H1 (cell line): ENCODE measurements at regions not wholly inside any gene's neighbourhood (a gene's known extent, or its start where the extent isn't known, plus 50 kb on each side); places are given as distances from the start of the nearest gene placed in this dataset.

Experiments
- CTCF ChIA-PET: fragments of 300-600 bp; sonication (Branson Sonifier 250); formaldehyde crosslinking; loops from one replicate; lab custom pipeline; 2021; ENCODE audit not compliant: partially characterized antibody; lab: Charles Lee
- POLR2A ChIA-PET: fragments of 300-600 bp; sonication (Branson Sonifier 250); formaldehyde crosslinking; loops from one replicate; lab custom pipeline; 2021; ENCODE audit warnings: inconsistent platforms; ENCODE audit not compliant: partially characterized antibody; lab: Charles Lee
- DNase-seq, 2 experiments: peaks; one replicate each; pipeline versions ENCODE4 v3.0.0 to v3.0.0-alpha.2; 2010 to 2022; ENCODE audit warnings: low spot score in 2 of 2, low read depth in 1 of 2, mixed read lengths in 1 of 2
- FAIRE-seq: peaks from 2 replicates; lab custom pipeline; 2011; peaks lifted over from hg19 to GRCh38; lab: Jason Lieb, UNC
- H2AFZ ChIP-seq: 2 replicates; pipeline ENCODE4 v1.8.1; 2012; ENCODE audit warnings: low read length, inconsistent platforms
- H2AK5ac ChIP-seq: 2 replicates; pipeline ENCODE4 v1.6.1; 2013; ENCODE audit warnings: low read depth, low read length
- H2BK120ac ChIP-seq: replicated peaks from 2 replicates; pipeline ENCODE3; 2013; ENCODE audit warnings: low read depth, low read length, inconsistent platforms
- H2BK12ac ChIP-seq: 2 replicates; pipeline ENCODE4 v1.6.1; 2013; ENCODE audit warnings: low read depth, low read length
- H2BK15ac ChIP-seq: 2 replicates; pipeline ENCODE4 v1.6.1; 2013; ENCODE audit warnings: low read length
- H2BK20ac ChIP-seq: 2 replicates; pipeline ENCODE4 v1.6.1; 2013; ENCODE audit warnings: low read length
- H2BK5ac ChIP-seq: 2 replicates; pipeline ENCODE4 v1.6.1; 2013; ENCODE audit warnings: low read depth, low read length
- H3K14ac ChIP-seq: 2 replicates; pipeline ENCODE4 v1.6.1; 2013; ENCODE audit warnings: inconsistent platforms; ENCODE audit not compliant: insufficient read length
- H3K18ac ChIP-seq: 2 replicates; pipeline ENCODE4 v1.6.1; 2013; ENCODE audit warnings: low read length; ENCODE audit errors: extremely low read depth
- H3K23ac ChIP-seq: 2 replicates; pipeline ENCODE4 v1.6.1; 2013; ENCODE audit warnings: inconsistent platforms; ENCODE audit not compliant: insufficient read length
- H3K23me2 ChIP-seq: 2 replicates; pipeline ENCODE4 v1.6.1; 2013; ENCODE audit warnings: low read depth, low read length
- H3K27ac ChIP-seq: 2 replicates; pipeline ENCODE4 v1.6.1; 2011; ENCODE audit warnings: low read depth, low read length, inconsistent platforms
- H3K27me3 ChIP-seq, 4 experiments: replicated peaks in 1 of 4; 1 replicate in 1 of 4; 2 replicates in 3 of 4; pipeline versions ENCODE4 v1.6.1 to v1.8.1; 2011 to 2013; ENCODE audit warnings: low read length in 3 of 4, mild to moderate bottlenecking in 3 of 4, inconsistent platforms in 2 of 4, mixed read lengths in 2 of 4, moderate library complexity in 1 of 4; ENCODE audit not compliant: control insufficient read depth in 3 of 4, insufficient read depth in 3 of 4; ENCODE audit errors: extremely low read depth in 1 of 4
- H3K36me3 ChIP-seq, 4 experiments: 2 replicates each; pipeline versions ENCODE4 v1.6.1 to v1.8.1; 2011 to 2013; ENCODE audit warnings: mild to moderate bottlenecking in 4 of 4, low read length in 3 of 4, moderate library complexity in 2 of 4, control low read depth in 1 of 4, inconsistent platforms in 1 of 4; ENCODE audit not compliant: insufficient read depth in 4 of 4, control insufficient read depth in 2 of 4
- H3K4ac ChIP-seq: replicated peaks from 2 replicates; pipeline ENCODE3; 2013; ENCODE audit warnings: low read length, low read depth, mixed read lengths, inconsistent platforms; ENCODE audit not compliant: insufficient read length
- H3K4me1 ChIP-seq, 4 experiments: replicated peaks in 1 of 4; 1 replicate in 1 of 4; 2 replicates in 3 of 4; pipeline versions ENCODE4 v1.6.1 to v1.8.1; 2011 to 2013; ENCODE audit warnings: low read length in 3 of 4, inconsistent platforms in 2 of 4, mixed read lengths in 1 of 4; ENCODE audit not compliant: insufficient read depth in 4 of 4, control insufficient read depth in 3 of 4
- H3K4me2 ChIP-seq, 2 experiments: 2 replicates each; pipeline versions ENCODE4 v1.6.1 to v1.8.1; 2011 to 2013; ENCODE audit warnings: low read depth in 2 of 2, low read length in 2 of 2, control low read depth in 1 of 2, inconsistent platforms in 1 of 2, mild to moderate bottlenecking in 1 of 2; ENCODE audit not compliant: insufficient read depth in 1 of 2
- H3K4me3 ChIP-seq, 4 experiments: fragments of 200-600, 300-600 bp in 1 of 4; sonication (generic), shearing (Covaris generic), sonication (Bioruptor Twin) in 1 of 4; 2 replicates each; pipeline versions ENCODE4 v1.5.1 to v1.8.1; 2011 to 2016; ENCODE audit warnings: low read length in 4 of 4, low read depth in 3 of 4, control low read depth in 2 of 4, inconsistent platforms in 2 of 4, mild to moderate bottlenecking in 2 of 4, mixed read lengths in 1 of 4, moderate library complexity in 1 of 4; ENCODE audit not compliant: insufficient read depth in 2 of 4; ENCODE audit errors: extremely low read depth in 1 of 4
- H3K56ac ChIP-seq: replicated peaks from 2 replicates; pipeline ENCODE3; 2013; ENCODE audit warnings: low read depth, mild to moderate bottlenecking, mixed read lengths, low read length, inconsistent platforms; ENCODE audit not compliant: insufficient read length
- H3K79me1 ChIP-seq: 2 replicates; pipeline ENCODE4 v1.6.1; 2013; ENCODE audit warnings: low read depth, low read length, control low read depth
- H3K79me2 ChIP-seq, 2 experiments: 2 replicates each; pipeline versions ENCODE4 v1.6.1 to v1.8.1; 2012 to 2013; ENCODE audit warnings: low read length in 2 of 2, mild to moderate bottlenecking in 2 of 2, inconsistent platforms in 1 of 2; ENCODE audit not compliant: insufficient read depth in 2 of 2, control insufficient read depth in 1 of 2
- H3K9ac ChIP-seq, 4 experiments: replicated peaks in 1 of 4; 1 replicate in 1 of 4; 2 replicates in 3 of 4; pipeline versions ENCODE4 v1.6.1 to v1.8.1; 2011 to 2013; ENCODE audit warnings: low read depth in 3 of 4, low read length in 3 of 4, control low read depth in 2 of 4, mild to moderate bottlenecking in 2 of 4, moderate library complexity in 2 of 4, inconsistent platforms in 1 of 4; ENCODE audit errors: extremely low read depth in 1 of 4
- H3K9me3 ChIP-seq, 2 experiments: 2 replicates each; pipeline versions ENCODE4 v1.6.1 to v1.8.1; 2012 to 2013; ENCODE audit warnings: mild to moderate bottlenecking in 2 of 2, moderate library complexity in 2 of 2, control low read depth in 1 of 2, inconsistent platforms in 1 of 2, low read depth in 1 of 2, low read length in 1 of 2, mixed read lengths in 1 of 2; ENCODE audit not compliant: insufficient read depth in 2 of 2
- H4K20me1 ChIP-seq, 2 experiments: replicated peaks in 1 of 2; 2 replicates each; pipeline versions ENCODE3 to v1.8.1; 2011 to 2013; ENCODE audit warnings: inconsistent platforms in 2 of 2, low read length in 2 of 2, mild to moderate bottlenecking in 1 of 2; ENCODE audit not compliant: insufficient read depth in 2 of 2, control insufficient read depth in 1 of 2
- H4K5ac ChIP-seq: 2 replicates; pipeline ENCODE4 v1.6.1; 2013; ENCODE audit warnings: low read length, low read depth, mixed read lengths, inconsistent platforms; ENCODE audit not compliant: insufficient read length
- H4K8ac ChIP-seq: 2 replicates; pipeline ENCODE4 v1.8.0; 2013; ENCODE audit warnings: mild to moderate bottlenecking, moderate library complexity, low read length, inconsistent platforms; ENCODE audit not compliant: insufficient read depth; ENCODE audit errors: extremely low read depth
- H4K91ac ChIP-seq: replicated peaks from 2 replicates; pipeline ENCODE3; 2013; ENCODE audit warnings: low read length, mixed read lengths, inconsistent platforms; ENCODE audit not compliant: insufficient read length
- EGR1 ChIP-seq: IDR thresholded peaks from 2 replicates; pipeline ENCODE4 v1.6.1; 2011; ENCODE audit warnings: low read depth, low read length, borderline replicate concordance
- EZH2 ChIP-seq: fragments of 200-600 bp; sonication (generic); IDR thresholded peaks from 2 replicates; pipeline ENCODE4 v1.7.1; 2012; ENCODE audit warnings: low read depth, mild to moderate bottlenecking, moderate library complexity, low read length, inconsistent platforms; ENCODE audit not compliant: severe bottlenecking
- NRF1 ChIP-seq: IDR thresholded peaks from 2 replicates; pipeline ENCODE4 v1.6.1; 2011; ENCODE audit warnings: mild to moderate bottlenecking, low read depth, low read length, improper control_type of control experiment
- POLR2AphosphoS5 ChIP-seq: IDR thresholded peaks from 2 replicates; pipeline ENCODE4 v1.6.1; 2011; ENCODE audit warnings: low read depth, low read length
- SIN3A ChIP-seq, 2 experiments: IDR thresholded peaks in 1 of 2; conservative IDR thresholded peaks in 1 of 2; 2 replicates each; pipeline ENCODE4 v1.6.1; 2011 to 2012; ENCODE audit warnings: low read length in 2 of 2, improper control_type of control experiment in 1 of 2, low read depth in 1 of 2, mild to moderate bottlenecking in 1 of 2
- SIRT6 ChIP-seq: IDR thresholded peaks from one replicate; pipeline ENCODE4 v1.7.1; 2012; ENCODE audit warnings: low read length, inconsistent platforms
- SRF ChIP-seq: IDR thresholded peaks from 2 replicates; pipeline ENCODE4 v1.6.1; 2011; ENCODE audit warnings: mild to moderate bottlenecking, low read depth, low read length, moderate library complexity
- SUZ12 ChIP-seq: fragments of 200-600 bp; sonication (generic); IDR thresholded peaks from 2 replicates; pipeline ENCODE4 v1.6.1; 2012; ENCODE audit warnings: mild to moderate bottlenecking, inconsistent platforms, low read length, moderate library complexity, mixed read lengths
- WGBS, 2 experiments: shearing (Covaris generic) in 1 of 2; methylation state at CpG; one replicate each; pipeline versions ENCODE4 v1.1.6 to v1.1.7; 2013 to 2015; ENCODE audit warnings: low lambda C conversion rate in 2 of 2, mixed read lengths in 2 of 2, inconsistent platforms in 1 of 2, low coverage in 1 of 2, missing lambda C conversion rate in 1 of 2; ENCODE audit not compliant: insufficient replicate concordance in 2 of 2, insufficient coverage in 1 of 2, insufficient read length in 1 of 2; ENCODE audit errors: extremely low coverage in 1 of 2, missing lambda C conversion rate in 1 of 2; 5-methylcytosine and 5-hydroxymethylcytosine counted together

- Histone ChIP-seq H4K91ac (no peak overlapping the region), H3K27ac (no peak overlapping the region), H3K36me3 (no peaks in the 10 kb centered on the region), H3K27me3 (0 out of 7 replicates have a peak, but pooled peaks cover 0 to 2% (median 0%) of the 10 kb centered on the region in 4 experiments), H4K20me1 (no peaks in the 10 kb centered on the region), H2AK5ac (no peak overlapping the region), H4K5ac (no peak overlapping the region), H2BK20ac (0 out of 2 replicates have a peak overlapping the region, but pooled peaks have one; percentile 32), H2AFZ (peak overlapping the region; percentile 48), H3K18ac (no peak overlapping the region), H3K4ac (no peak overlapping the region), H3K9ac (no peak overlapping the region), H3K56ac (no peak overlapping the region), H2BK12ac (no peak overlapping the region), H3K4me1 (no peaks in the 10 kb centered on the region), H3K79me1 (no peaks in the 10 kb centered on the region), H2BK120ac (no peak overlapping the region), H2BK15ac (no peak overlapping the region), H3K79me2 (no peaks in the 10 kb centered on the region), H3K9me3 (no peaks in the 10 kb centered on the region), H4K8ac (no peak overlapping the region), H3K23me2 (no peaks in the 10 kb centered on the region), H3K4me2 (no peak overlapping the region), H2BK5ac (no peak overlapping the region), H3K23ac (no peak overlapping the region), H3K4me3 (no peak overlapping the region), H3K14ac (no peak overlapping the region)
- no peak for FAIRE-seq
- DNase-seq = no peak
- TF ChIP-seq EGR1 (no peak), NRF1 (no peak), SIN3A (conservative IDR thresholded peaks at IDR 0.05 in 1 of 2, IDR thresholded peaks at IDR 0.05 in 1 of 2; ENCODE audit: low read depth in 1 of 2, low read length in 2 of 2) (no peak), EZH2 (no peak), SUZ12 (no peak), SIRT6 (no peak), POLR2AphosphoS5 (no peak), SRF (no peak)
- POLR2A ChIA-PET = no interaction called here
- CTCF ChIA-PET = interaction anchor here (0.7 kb wide), 2 partner anchors 57 to 179 kb away, joined by 3 read pairs; no protein-coding TSS in a partner anchor
- WGBS, 2 experiments = 84% methylated on average over 4 of the region's 4 CpGs; no CpG with 5 or more reads in 1 of the 2 experiments
Observed at GRCh38 chr16:26909623-26910022, 157.1 kb upstream of the C16orf82 start.
